HepG2 (cell line): ENCODE measurements at regions not wholly inside any gene's neighbourhood (a gene's known extent, or its start where the extent isn't known, plus 50 kb on each side); places are given as distances from the start of the nearest gene placed in this dataset.

ENCODE experiments used
- ATAC-seq: fragments of 200-7000 bp; cut with Tn5 transposase; 3 replicates; pipeline ENCODE4 v1.9.1; 2020; ENCODE audit warnings: mild to moderate bottlenecking, moderate library complexity
- BruUV-seq: library from RNA; stranded (reverse); fragments of 400-500 nt; replicated peaks from 2 replicates; lab custom pipeline; 2021; lab: Mats Ljungman, UMichigan
- CTCF ChIA-PET: fragments of 300-600 bp; formaldehyde crosslinking; extraction: SDS; loops from one replicate; lab custom pipeline; 2021; ENCODE audit warnings: low total read pairs, inconsistent platforms, low intra/inter-chr PET ratio; lab: Yijun Ruan, JAX
- POLR2A ChIA-PET: fragments of 350-600 bp; sonication (Branson Sonifier 250); formaldehyde crosslinking; loops from one replicate; lab custom pipeline; 2020; ENCODE audit warnings: antibody characterized with exemption, inconsistent platforms; lab: Yijun Ruan, JAX
- DNase-seq: peaks from one replicate; pipeline ENCODE4 v3.0.0-alpha.2; 2015; ENCODE audit warnings: low spot score
- FAIRE-seq: peaks from 3 replicates; lab custom pipeline; 2011; peaks lifted over from hg19 to GRCh38; lab: Jason Lieb, UNC
- H2AFZ ChIP-seq: one replicate; pipeline ENCODE4 v1.6.1; 2011; ENCODE audit warnings: low read length, inconsistent platforms
- H3K27ac ChIP-seq: fragments of 300-600 bp; 3 replicates; pipeline ENCODE4 v1.8.0; 2011; ENCODE audit warnings: mixed run types, mild to moderate bottlenecking, mixed read lengths, low read length, inconsistent platforms; ENCODE audit not compliant: insufficient read depth; ENCODE audit errors: extremely low read length
- H3K27me3 ChIP-seq, 2 experiments: fragments of 200-600 bp in 1 of 2; 2 replicates in 1 of 2; 3 replicates in 1 of 2; pipeline versions ENCODE4 v1.6.0 to v1.8.0; 2011; ENCODE audit warnings: low read length in 2 of 2, mild to moderate bottlenecking in 2 of 2, moderate library complexity in 2 of 2, inconsistent platforms in 1 of 2; ENCODE audit not compliant: insufficient read depth in 2 of 2, control insufficient read depth in 1 of 2
- H3K36me3 ChIP-seq, 2 experiments: fragments of 200-600 bp in 1 of 2; replicated peaks in 1 of 2; 2 replicates in 1 of 2; 3 replicates in 1 of 2; pipeline versions ENCODE4 v1.5.1 to v1.8.0; 2011; ENCODE audit warnings: low read length in 2 of 2, inconsistent platforms in 1 of 2; ENCODE audit not compliant: insufficient read depth in 2 of 2, control insufficient read depth in 1 of 2
- H3K4me1 ChIP-seq: 2 replicates; pipeline ENCODE4 v1.5.1; 2012; ENCODE audit warnings: low read length, inconsistent platforms; ENCODE audit not compliant: insufficient read depth
- H3K4me2 ChIP-seq: 2 replicates; pipeline ENCODE4 v1.6.0; 2011; ENCODE audit warnings: low read depth, low read length, inconsistent platforms
- H3K4me3 ChIP-seq, 3 experiments: fragments of 200-600 bp in 1 of 3; sonication (generic), shearing (Covaris generic) in 1 of 3; replicated peaks in 1 of 3; 2 replicates each; pipeline ENCODE4 v1.5.1; 2011 to 2016; ENCODE audit warnings: low read length in 3 of 3, inconsistent platforms in 2 of 3, low read depth in 2 of 3, mild to moderate bottlenecking in 2 of 3, control low read depth in 1 of 3, mixed read lengths in 1 of 3; ENCODE audit not compliant: insufficient read depth in 1 of 3
- H3K79me2 ChIP-seq: one replicate; pipeline ENCODE4 v1.6.1; 2011; ENCODE audit warnings: low read length, inconsistent platforms; ENCODE audit not compliant: insufficient read depth
- H3K9ac ChIP-seq: 2 replicates; pipeline ENCODE4 v1.6.0; 2011; ENCODE audit warnings: mild to moderate bottlenecking, low read depth, low read length, inconsistent platforms; ENCODE audit not compliant: insufficient read depth
- H3K9me3 ChIP-seq: 2 replicates; pipeline ENCODE4 v1.5.1; 2012; ENCODE audit warnings: mild to moderate bottlenecking, low read length
- H4K20me1 ChIP-seq: 2 replicates; pipeline ENCODE4 v1.6.0; 2011; ENCODE audit warnings: inconsistent platforms, mild to moderate bottlenecking, low read length, moderate library complexity; ENCODE audit not compliant: insufficient read depth
- ATM ChIP-seq: fragments of 450-650 bp; IDR thresholded peaks from 2 replicates; pipeline ENCODE4 v1.7.1; 2017; ENCODE audit warnings: mild to moderate bottlenecking, borderline replicate concordance
- CREBL2 ChIP-seq: sonication (generic); formaldehyde crosslinking; IDR thresholded peaks from 2 replicates; pipeline ENCODE4 v1.8.1; 2023; ENCODE audit warnings: missing genetic modification reagents, mild to moderate bottlenecking, borderline replicate concordance
- RFX5 ChIP-seq: IDR thresholded peaks from 2 replicates; pipeline ENCODE4 v1.6.1; 2011; ENCODE audit warnings: low read depth, low read length, improper control_type of control experiment
- SP140L ChIP-seq: sonication (generic); formaldehyde crosslinking; IDR thresholded peaks from 2 replicates; pipeline ENCODE4 v1.4.0; 2020; ENCODE audit warnings: missing genetic modification reagents, borderline replicate concordance
- SRSF4 ChIP-seq: fragments of 200-400 bp; formaldehyde crosslinking; IDR thresholded peaks from one replicate; pipeline ENCODE4 v1.6.1; 2018; ENCODE audit warnings: mild to moderate bottlenecking, low read depth, low read length, moderate library complexity; ENCODE audit not compliant: poor library complexity, severe bottlenecking
- TCF7 ChIP-seq: sonication (generic); IDR thresholded peaks from 2 replicates; pipeline ENCODE4 v1.6.1; 2016; ENCODE audit warnings: antibody characterized with exemption, low read depth
- ZFP37 ChIP-seq: sonication (generic); formaldehyde crosslinking; IDR thresholded peaks from 2 replicates; pipeline ENCODE4 v1.4.0; 2020; ENCODE audit warnings: missing genetic modification reagents, borderline replicate concordance
- ZNF503 ChIP-seq: sonication (generic); formaldehyde crosslinking; IDR thresholded peaks from 2 replicates; pipeline ENCODE4 v1.4.0; 2020; ENCODE audit warnings: missing genetic modification reagents
- ZNF513 ChIP-seq: sonication (generic); formaldehyde crosslinking; conservative IDR thresholded peaks from 2 replicates; pipeline ENCODE4 v1.5.0; 2020; ENCODE audit warnings: missing genetic modification reagents
- ZNF580 ChIP-seq: IDR thresholded peaks from 2 replicates; pipeline ENCODE4 v1.6.1; 2016; ENCODE audit warnings: low read depth, borderline replicate concordance
- ZNF607 ChIP-seq: sonication (generic); formaldehyde crosslinking; IDR thresholded peaks from 2 replicates; pipeline ENCODE4 v1.5.1; 2020; ENCODE audit warnings: missing genetic modification reagents, mild to moderate bottlenecking, borderline replicate concordance
- ZSCAN25 ChIP-seq: sonication (generic); formaldehyde crosslinking; IDR thresholded peaks from 2 replicates; pipeline ENCODE4 v1.8.0; 2022; ENCODE audit warnings: mild to moderate bottlenecking, missing genetic modification reagents
- ZZZ3 ChIP-seq: sonication (generic); formaldehyde crosslinking; IDR thresholded peaks from 2 replicates; pipeline ENCODE4 v1.4.0; 2020; ENCODE audit warnings: missing genetic modification reagents, mild to moderate bottlenecking, borderline replicate concordance
- WGBS: methylation state at CpG from one replicate; pipeline ENCODE4 v1.1.6; 2017; ENCODE audit warnings: low lambda C conversion rate; 5-methylcytosine and 5-hydroxymethylcytosine counted together
- in situ Hi-C: cut with HindIII; loops from 2 replicates; pipeline ENCODE4 v1.10.0; 2017; ENCODE audit warnings: low pct_unique_long_range_greater_than_20kb; ENCODE audit not compliant: extremely low pct_ligation_motif_present
- intact Hi-C: fragments of 100-400 bp; cut with micrococcal nuclease; formaldehyde crosslinking; loops from one replicate; pipeline ENCODE4 v1.10.0; 2022; ENCODE audit not compliant: unreplicated experiment
- TF ChIP-seq, protein P1 (sequence below): sonication (generic); formaldehyde crosslinking; IDR thresholded peaks from 2 replicates; pipeline ENCODE4 v1.9.0; 2021; ENCODE audit warnings: missing genetic modification reagents, borderline replicate concordance
- TF ChIP-seq, protein P2 (sequence below): sonication (generic); formaldehyde crosslinking; IDR thresholded peaks from 2 replicates; pipeline ENCODE4 v1.4.0; 2020; ENCODE audit warnings: missing genetic modification reagents, low read depth, mild to moderate bottlenecking, borderline replicate concordance

DNA sequence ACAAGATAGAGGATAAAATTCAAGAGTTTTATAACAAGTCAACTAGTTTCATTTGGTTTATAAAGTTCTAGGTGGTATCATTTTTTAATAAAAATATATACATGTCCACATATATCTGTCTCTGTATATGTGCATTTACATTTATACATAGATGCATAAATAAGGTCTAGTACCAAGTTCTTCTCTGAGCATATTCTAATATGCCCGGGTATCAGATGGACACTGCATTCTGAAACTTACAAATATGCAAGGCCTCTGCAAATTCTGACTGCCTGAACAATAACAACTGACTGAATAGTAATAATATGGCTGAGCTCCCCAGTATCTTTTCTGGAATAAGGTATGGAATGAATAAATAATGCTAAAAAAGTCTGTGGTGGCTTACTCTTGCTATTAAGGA lies 304.8 kb downstream of the KLF12 start (continued):
- TF ChIP-seq, protein P1, sequence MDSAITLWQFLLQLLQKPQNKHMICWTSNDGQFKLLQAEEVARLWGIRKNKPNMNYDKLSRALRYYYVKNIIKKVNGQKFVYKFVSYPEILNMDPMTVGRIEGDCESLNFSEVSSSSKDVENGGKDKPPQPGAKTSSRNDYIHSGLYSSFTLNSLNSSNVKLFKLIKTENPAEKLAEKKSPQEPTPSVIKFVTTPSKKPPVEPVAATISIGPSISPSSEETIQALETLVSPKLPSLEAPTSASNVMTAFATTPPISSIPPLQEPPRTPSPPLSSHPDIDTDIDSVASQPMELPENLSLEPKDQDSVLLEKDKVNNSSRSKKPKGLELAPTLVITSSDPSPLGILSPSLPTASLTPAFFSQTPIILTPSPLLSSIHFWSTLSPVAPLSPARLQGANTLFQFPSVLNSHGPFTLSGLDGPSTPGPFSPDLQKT (CRISPR knock-in tag): no peak
- no peak for TF ChIP-seq SRSF4
- TF ChIP-seq SP140L (CRISPR knock-in tag): no peak
- TF ChIP-seq RFX5: no peak
- no peak for TF ChIP-seq ZNF580

GRCh38 chr13:73828811-73829210 lies 305.4 kb downstream of the KLF12 start:
- CTCF ChIA-PET: no interaction called here
- Histone ChIP-seq H3K4me3 (no peak overlapping the region), H2AFZ (no peak overlapping the region), H4K20me1 (no peaks in the 10 kb centered on the region), H3K36me3 (no peaks in the 10 kb centered on the region), H3K9me3 (no peaks in the 10 kb centered on the region), H3K9ac (no peak overlapping the region), H3K4me1 (no peaks in the 10 kb centered on the region), H3K27me3 (no peaks in the 10 kb centered on the region), H3K79me2 (no peaks in the 10 kb centered on the region), H3K27ac (no peak overlapping the region), H3K4me2 (no peak overlapping the region)
- no peak for FAIRE-seq
- POLR2A ChIA-PET: no interaction called here
- in situ Hi-C loops: loop anchor here (25.0 kb wide), 1 partner anchor 1383 kb away; no protein-coding TSS in a partner anchor
- WGBS: 52% methylated on average over 4 of the region's 4 CpGs
- intact Hi-C loops: no loop called here
- no TSS peak for BruUV-seq
- no peak for ATAC-seq
- DNase-seq: no peak
- no peak for TF ChIP-seq ZNF503 (CRISPR knock-in tag)
- no peak for TF ChIP-seq ZSCAN25 (CRISPR knock-in tag)
- TF ChIP-seq ZFP37 (CRISPR knock-in tag): no peak
- no peak for TF ChIP-seq ZNF607 (CRISPR knock-in tag)
- no peak for TF ChIP-seq TCF7
- no peak for TF ChIP-seq ATM
- TF ChIP-seq, protein P2, sequence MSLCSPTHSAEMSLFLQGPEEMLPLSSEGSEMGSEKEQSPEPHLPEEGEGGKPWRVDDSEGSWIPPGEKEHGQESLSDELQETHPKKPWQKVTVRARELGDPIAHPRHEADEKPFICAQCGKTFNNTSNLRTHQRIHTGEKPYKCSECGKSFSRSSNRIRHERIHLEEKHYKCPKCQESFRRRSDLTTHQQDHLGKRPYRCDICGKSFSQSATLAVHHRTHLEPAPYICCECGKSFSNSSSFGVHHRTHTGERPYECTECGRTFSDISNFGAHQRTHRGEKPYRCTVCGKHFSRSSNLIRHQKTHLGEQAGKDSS (CRISPR knock-in tag): no peak
- no peak for TF ChIP-seq ZZZ3
- no peak for TF ChIP-seq CREBL2 (CRISPR knock-in tag)
- no peak for TF ChIP-seq ZNF513 (CRISPR knock-in tag)
